Stomach (tissue), 4 donors: ENCODE measurements at regions not wholly inside any gene's neighbourhood (a gene's known extent, or its start where the extent isn't known, plus 50 kb on each side); places are given as distances from the start of the nearest gene placed in this dataset.

ENCODE experiments used
- EP300 ChIP-seq: sonication (generic); formaldehyde crosslinking; IDR thresholded peaks from one replicate; pipeline ENCODE4 v1.6.1; 2017; ENCODE audit warnings: antibody characterized with exemption
- POLR2A ChIP-seq, 4 donors: fragments of 450-650 bp; IDR thresholded peaks; one replicate each; pipeline ENCODE4 v1.6.1; 2016; ENCODE audit warnings: antibody characterized with exemption in 4 of 4, control low read depth in 2 of 4, mild to moderate bottlenecking in 1 of 4, moderate library complexity in 1 of 4
- POLR2AphosphoS5 ChIP-seq, 3 donors: sonication (generic); formaldehyde crosslinking; IDR thresholded peaks; one replicate each; pipeline ENCODE4 v1.6.1; 2016; ENCODE audit warnings: antibody characterized with exemption in 3 of 3
- TF ChIP-seq, protein P1 (sequence below), 7 experiments: fragments of 450-650 bp in 4 of 7; fragments of 200-600 bp in 3 of 7; sonication (generic) in 3 of 7; IDR thresholded peaks; one replicate each; pipeline ENCODE4 v1.5.1; 2016 to 2019; ENCODE audit warnings: antibody characterized with exemption in 7 of 7, control low read depth in 2 of 7, mild to moderate bottlenecking in 1 of 7

DNA sequence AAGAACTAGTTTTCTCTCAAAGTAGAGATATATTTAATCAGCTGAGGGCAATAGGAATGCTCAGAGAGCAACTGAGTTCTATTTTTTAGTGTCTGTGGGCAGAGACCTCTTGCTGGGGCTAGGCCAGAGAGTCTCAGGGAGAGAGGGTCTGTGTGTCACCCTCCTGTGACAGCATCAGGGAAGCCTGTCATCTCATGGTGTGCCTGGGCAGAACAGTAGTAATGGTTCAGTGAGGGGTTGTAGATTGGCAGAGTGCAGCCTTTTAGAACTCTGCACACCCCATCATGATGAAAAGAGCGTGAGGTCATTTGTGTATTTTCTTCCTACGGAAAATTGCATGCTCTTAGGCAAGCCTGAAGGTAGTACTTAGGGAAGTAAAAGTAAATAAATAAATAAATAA, 1396.5 kb upstream of the AGA start:
- TF ChIP-seq, protein P1, sequence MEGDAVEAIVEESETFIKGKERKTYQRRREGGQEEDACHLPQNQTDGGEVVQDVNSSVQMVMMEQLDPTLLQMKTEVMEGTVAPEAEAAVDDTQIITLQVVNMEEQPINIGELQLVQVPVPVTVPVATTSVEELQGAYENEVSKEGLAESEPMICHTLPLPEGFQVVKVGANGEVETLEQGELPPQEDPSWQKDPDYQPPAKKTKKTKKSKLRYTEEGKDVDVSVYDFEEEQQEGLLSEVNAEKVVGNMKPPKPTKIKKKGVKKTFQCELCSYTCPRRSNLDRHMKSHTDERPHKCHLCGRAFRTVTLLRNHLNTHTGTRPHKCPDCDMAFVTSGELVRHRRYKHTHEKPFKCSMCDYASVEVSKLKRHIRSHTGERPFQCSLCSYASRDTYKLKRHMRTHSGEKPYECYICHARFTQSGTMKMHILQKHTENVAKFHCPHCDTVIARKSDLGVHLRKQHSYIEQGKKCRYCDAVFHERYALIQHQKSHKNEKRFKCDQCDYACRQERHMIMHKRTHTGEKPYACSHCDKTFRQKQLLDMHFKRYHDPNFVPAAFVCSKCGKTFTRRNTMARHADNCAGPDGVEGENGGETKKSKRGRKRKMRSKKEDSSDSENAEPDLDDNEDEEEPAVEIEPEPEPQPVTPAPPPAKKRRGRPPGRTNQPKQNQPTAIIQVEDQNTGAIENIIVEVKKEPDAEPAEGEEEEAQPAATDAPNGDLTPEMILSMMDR (IDR thresholded peaks at IDR 0.05) = no peak
- TF ChIP-seq POLR2A (IDR thresholded peaks at IDR 0.05) (no peak), POLR2AphosphoS5 (IDR thresholded peaks at IDR 0.05) (no peak), EP300 (no peak)
